ENCODE measurements at regions not wholly inside any gene's neighbourhood (a gene's known extent, or its start where the extent isn't known, plus 50 kb on each side); places are given as distances from the start of the nearest gene placed in this dataset.

GRCh38 chr10:64484811-64485330 is 963.7 kb downstream of the REEP3 start:
- no peaks in the 10 kb centered on the region for H3K9me3 ChIP-seq (replicated peaks; ENCODE audit: insufficient read depth, low read length)
- H3K9me2 ChIP-seq (replicated peaks; ENCODE audit: insufficient read depth, low read length) = no peaks in the 10 kb centered on the region
- H3K27me3 ChIP-seq (replicated peaks; ENCODE audit: insufficient read depth, low read length) = no peaks in the 10 kb centered on the region
- no peak overlapping the region for H3K4me3 ChIP-seq (ENCODE audit: low read length)
- no peak overlapping the region for H3K27ac ChIP-seq (ENCODE audit: low read length)
- no peaks in the 10 kb centered on the region for H4K20me1 ChIP-seq (ENCODE audit: insufficient read depth, low read length)
- H3K9ac ChIP-seq (ENCODE audit: low read length) = no peak overlapping the region
- DNase-seq = no peak
- H3K4me2 ChIP-seq (ENCODE audit: low read depth, low read length) = no peak overlapping the region
- no peak overlapping the region for H2AFZ ChIP-seq (ENCODE audit: low read length)
- no peaks in the 10 kb centered on the region for H3F3A ChIP-seq (ENCODE audit: insufficient read depth, low read length)
- H3K36me3 ChIP-seq (replicated peaks; ENCODE audit: insufficient read depth, low read length) = no peaks in the 10 kb centered on the region
- H3K79me2 ChIP-seq (ENCODE audit: low read length) = no peaks in the 10 kb centered on the region
- TF ChIP-seq CTCF (IDR thresholded peaks at IDR 0.05; ENCODE audit: low read length) (no peak), EZH2 (optimal IDR thresholded peaks at IDR 0.05; ENCODE audit: low read depth, low read length) (no peak), EZH2phosphoT487 (IDR thresholded peaks at IDR 0.05; ENCODE audit: low read length) (no peak)
- no peaks in the 10 kb centered on the region for H3K4me1 ChIP-seq (ENCODE audit: low read length)

GRCh38 chr10:64486149-64486548 is 964.9 kb downstream of the REEP3 start:
- Histone ChIP-seq H3K9ac (ENCODE audit: low read length) (no peak overlapping the region), H3K4me3 (ENCODE audit: low read length) (no peak overlapping the region), H3K9me2 (replicated peaks; ENCODE audit: insufficient read depth, low read length) (no peaks in the 10 kb centered on the region), H3K9me3 (replicated peaks; ENCODE audit: insufficient read depth, low read length) (no peaks in the 10 kb centered on the region), H3K79me2 (ENCODE audit: low read length) (no peaks in the 10 kb centered on the region), H4K20me1 (ENCODE audit: insufficient read depth, low read length) (no peaks in the 10 kb centered on the region), H3K36me3 (replicated peaks; ENCODE audit: insufficient read depth, low read length) (no peaks in the 10 kb centered on the region), H3K27ac (ENCODE audit: low read length) (no peak overlapping the region), H2AFZ (ENCODE audit: low read length) (no peak overlapping the region), H3F3A (ENCODE audit: insufficient read depth, low read length) (no peaks in the 10 kb centered on the region), H3K27me3 (replicated peaks; ENCODE audit: insufficient read depth, low read length) (no peaks in the 10 kb centered on the region), H3K4me2 (ENCODE audit: low read depth, low read length) (no peak overlapping the region), H3K4me1 (ENCODE audit: low read length) (no peaks in the 10 kb centered on the region)
- DNase-seq = no peak
- TF ChIP-seq CTCF (IDR thresholded peaks at IDR 0.05; ENCODE audit: low read length) = no peak
- no peak for TF ChIP-seq EZH2phosphoT487 (IDR thresholded peaks at IDR 0.05; ENCODE audit: low read length)
- TF ChIP-seq EZH2 (optimal IDR thresholded peaks at IDR 0.05; ENCODE audit: low read depth, low read length) = no peak

GRCh38 chr10:64486901-64487300 is 965.7 kb downstream of the REEP3 start:
- H3K4me1 ChIP-seq (ENCODE audit: low read length) = no peaks in the 10 kb centered on the region
- no peak for DNase-seq
- no peak overlapping the region for H3K4me3 ChIP-seq (ENCODE audit: low read length)
- no peaks in the 10 kb centered on the region for H3K36me3 ChIP-seq (replicated peaks; ENCODE audit: insufficient read depth, low read length)
- no peaks in the 10 kb centered on the region for H3F3A ChIP-seq (ENCODE audit: insufficient read depth, low read length)
- no peaks in the 10 kb centered on the region for H3K9me3 ChIP-seq (replicated peaks; ENCODE audit: insufficient read depth, low read length)
- no peaks in the 10 kb centered on the region for H3K9me2 ChIP-seq (replicated peaks; ENCODE audit: insufficient read depth, low read length)
- H2AFZ ChIP-seq (ENCODE audit: low read length) = no peak overlapping the region
- H4K20me1 ChIP-seq (ENCODE audit: insufficient read depth, low read length) = no peaks in the 10 kb centered on the region
- H3K27me3 ChIP-seq (replicated peaks; ENCODE audit: insufficient read depth, low read length) = no peaks in the 10 kb centered on the region
- H3K9ac ChIP-seq (ENCODE audit: low read length) = no peak overlapping the region
- no peaks in the 10 kb centered on the region for H3K79me2 ChIP-seq (ENCODE audit: low read length)
- TF ChIP-seq EZH2 (optimal IDR thresholded peaks at IDR 0.05; ENCODE audit: low read depth, low read length) (no peak), EZH2phosphoT487 (IDR thresholded peaks at IDR 0.05; ENCODE audit: low read length) (no peak), CTCF (IDR thresholded peaks at IDR 0.05; ENCODE audit: low read length) (no peak)
- H3K27ac ChIP-seq (ENCODE audit: low read length) = no peak overlapping the region
- H3K4me2 ChIP-seq (ENCODE audit: low read depth, low read length) = no peak overlapping the region

All from MM.1S (cell line).